Fibroblast of the aortic adventitia (primary cell): ENCODE measurements at regions not wholly inside any gene's neighbourhood (a gene's known extent, or its start where the extent isn't known, plus 50 kb on each side); places are given as distances from the start of the nearest gene placed in this dataset.

Source experiments
- DNase-seq: peaks from one replicate; pipeline ENCODE4 v3.0.0-alpha.2; 2010; ENCODE audit warnings: low read depth
- H3K4me3 ChIP-seq: 2 replicates; pipeline ENCODE4 v1.5.1; 2011; ENCODE audit warnings: low read depth, mild to moderate bottlenecking, control low read depth, low read length, moderate library complexity
- CTCF ChIP-seq: IDR thresholded peaks from 2 replicates; pipeline ENCODE4 v1.5.1; 2011; ENCODE audit warnings: mild to moderate bottlenecking, low read length, control low read depth, inconsistent platforms; ENCODE audit not compliant: insufficient read depth

DNA sequence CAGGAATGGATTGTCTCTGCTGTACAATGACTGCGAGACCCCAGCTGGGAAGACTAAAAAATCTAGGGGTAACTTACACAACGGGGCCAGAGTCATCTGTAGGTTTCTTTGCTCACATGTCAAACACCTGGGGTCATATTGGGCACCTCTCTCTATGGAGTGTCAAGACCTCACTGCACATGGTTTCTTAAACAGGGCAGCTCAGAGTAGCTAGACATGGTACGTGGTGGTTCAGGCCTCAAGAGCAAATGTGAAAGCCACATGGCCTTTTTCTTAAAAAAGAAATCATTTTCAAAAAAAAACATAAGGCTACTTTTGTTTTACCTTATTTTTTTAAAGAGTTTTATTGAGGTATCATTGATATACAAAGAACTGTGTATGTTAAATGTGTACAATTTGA is 162.2 kb upstream of the ITGB1 start:
- no peak for DNase-seq
- no peak for TF ChIP-seq CTCF
- H3K4me3 ChIP-seq: no peak overlapping the region

DNA sequence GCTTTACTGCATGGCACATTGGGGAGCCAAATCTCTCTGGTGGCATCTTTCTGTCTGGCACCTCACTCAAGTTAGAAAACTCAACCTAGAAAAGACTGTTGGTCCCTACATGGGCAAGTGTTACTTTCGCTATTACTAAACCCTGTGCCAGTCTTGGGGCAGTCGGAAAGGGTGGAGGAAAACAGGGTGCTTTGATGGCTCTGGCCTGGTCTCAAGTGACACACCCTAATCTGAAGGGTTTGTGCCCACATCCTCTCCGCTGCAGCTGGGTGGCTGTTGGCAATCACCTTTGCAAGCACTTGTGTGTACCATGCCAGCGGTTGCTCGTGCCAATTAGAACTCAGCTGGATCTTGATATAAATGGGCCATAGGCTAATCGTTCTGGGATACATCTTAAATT is 159.8 kb upstream of the ITGB1 start:
- DNase-seq: no peak
- no peak for TF ChIP-seq CTCF

GRCh38 chr10:33117230-33117629 is 159.2 kb upstream of the ITGB1 start:
- TF ChIP-seq CTCF: no peak
- no peak overlapping the region for H3K4me3 ChIP-seq
- DNase-seq: no peak

More for the DNA sequence above, 159.8 kb upstream of the ITGB1 start:
- no peak overlapping the region for H3K4me3 ChIP-seq

DNA sequence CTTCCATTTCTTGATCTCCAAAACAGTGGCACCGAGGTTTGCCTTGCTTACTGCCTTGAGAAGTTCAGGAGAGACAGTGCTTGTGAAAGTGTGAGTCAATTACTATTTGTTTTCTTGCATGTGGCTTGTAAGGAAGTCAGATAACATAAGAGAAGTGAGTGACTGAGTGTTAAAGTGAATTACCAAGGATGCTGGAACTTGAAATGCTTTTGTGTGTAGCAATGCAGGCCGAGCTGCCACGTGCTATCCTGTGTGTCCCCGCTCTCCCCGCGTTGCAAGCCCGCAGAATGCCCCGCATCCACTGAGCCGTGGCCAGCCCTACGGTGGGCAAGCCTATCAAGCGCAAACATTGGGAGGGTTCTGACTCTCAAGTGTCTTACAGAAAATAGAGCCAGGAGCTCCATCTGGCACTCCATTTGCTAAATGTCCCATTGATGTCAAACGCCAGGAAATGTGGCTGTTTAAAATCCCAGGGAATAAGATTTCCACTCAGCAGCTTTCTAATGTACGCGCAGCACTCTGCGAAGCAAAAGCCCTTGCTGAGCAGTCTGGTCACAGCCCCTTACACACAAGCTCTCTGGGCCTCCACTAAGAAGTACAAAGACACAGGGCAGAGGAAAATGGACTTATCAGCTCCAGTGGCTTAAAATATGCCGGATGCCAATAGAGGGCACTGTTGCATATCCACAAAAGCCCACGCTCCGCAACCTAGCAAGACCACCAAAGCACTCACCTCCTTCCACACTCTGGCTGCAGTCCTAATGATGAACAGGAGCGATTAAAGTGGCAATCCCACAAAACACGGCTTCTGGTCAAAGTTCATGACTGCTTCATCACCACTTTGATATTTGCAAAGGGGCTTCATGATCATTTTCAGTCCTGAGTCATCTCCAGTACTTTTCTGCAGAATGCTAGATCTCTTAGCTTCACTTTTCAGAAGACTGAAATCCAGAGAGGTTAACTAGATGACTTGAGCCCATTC is 158.0 kb upstream of the ITGB1 start:
- TF ChIP-seq CTCF: peak; percentile 48

DNA sequence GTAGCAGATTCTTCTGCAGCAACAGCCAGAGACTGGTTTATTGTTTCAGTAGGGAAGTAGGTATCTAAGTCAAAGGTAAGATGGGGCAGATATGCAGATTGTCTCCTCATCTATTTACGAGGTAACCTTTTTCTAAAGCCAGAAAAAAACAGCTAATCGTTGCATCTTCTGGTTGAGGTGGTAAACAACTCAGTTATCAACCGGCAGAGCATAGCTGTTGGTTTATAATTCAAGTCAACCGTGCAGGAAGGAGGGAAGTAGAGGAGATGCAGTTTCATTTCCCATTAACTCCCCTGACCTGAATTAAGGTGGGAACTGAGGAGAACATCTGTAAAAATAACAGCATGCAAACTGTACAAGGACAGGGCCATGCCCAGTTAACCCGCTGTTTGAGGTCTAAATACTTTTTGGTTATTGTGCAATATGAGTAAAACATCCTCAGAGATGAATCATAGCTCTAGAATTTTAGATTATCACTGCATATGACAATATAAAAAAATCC is 156.5 kb upstream of the ITGB1 start:
- DNase-seq: peak; percentile 62
- no peak for TF ChIP-seq CTCF
- no peak overlapping the region for H3K4me3 ChIP-seq

More for the DNA sequence above, 158.0 kb upstream of the ITGB1 start:
- peak; percentile 45 for DNase-seq
- no peak overlapping the region for H3K4me3 ChIP-seq

DNA sequence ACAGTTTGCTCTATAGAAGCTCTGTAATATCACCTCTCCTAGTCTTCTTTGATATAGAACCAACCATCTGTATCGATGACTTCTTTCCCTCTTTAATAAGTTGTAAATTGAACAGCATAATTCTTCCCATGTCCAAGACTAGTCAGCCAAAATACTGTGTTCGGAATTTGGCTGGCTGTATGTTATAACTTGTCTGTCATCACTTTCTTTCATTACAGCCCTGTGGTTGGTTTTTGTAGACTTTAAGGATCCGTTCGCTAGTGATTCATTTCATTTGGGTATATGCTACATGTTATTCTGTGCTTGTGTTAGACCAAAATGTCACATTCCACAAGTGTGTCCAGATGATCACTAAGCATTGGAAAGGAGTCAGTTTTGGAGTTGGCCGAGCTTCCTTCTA is 155.4 kb upstream of the ITGB1 start:
- DNase-seq: peak; percentile 83

More for the DNA sequence above, 155.4 kb upstream of the ITGB1 start:
- TF ChIP-seq CTCF: no peak
- H3K4me3 ChIP-seq: no peak overlapping the region
